NCI-H2029 treated with DMSO at 0.1 percent for 48 hours (cell line): ENCODE measurements at regions not wholly inside any gene's neighbourhood (a gene's known extent, or its start where the extent isn't known, plus 50 kb on each side); places are given as distances from the start of the nearest gene placed in this dataset.

Experiments
- DNase-seq: peaks from one replicate; lab custom pipeline; 2025; lab: John Stamatoyannopoulos, UW

GRCh38 chr16:86806181-86806837, 228.0 kb downstream of the FOXL1 start:
- DNase-seq = no peak

GRCh38 chr16:86806838-86807351, 228.5 kb downstream of the FOXL1 start:
- no peak for DNase-seq

- no peak for DNase-seq
Observed at GRCh38 chr16:86808863-86809444, 230.6 kb downstream of the FOXL1 start.

- DNase-seq = no peak
Observed at GRCh38 chr16:86809458-86809955, 231.2 kb downstream of the FOXL1 start.

GRCh38 chr16:86810062-86810461, 231.7 kb downstream of the FOXL1 start:
- no peak for DNase-seq

GRCh38 chr16:86812363-86812970, 234.1 kb downstream of the FOXL1 start:
- no peak for DNase-seq

GRCh38 chr16:86814256-86814655, 235.9 kb downstream of the FOXL1 start:
- DNase-seq = no peak

- no peak for DNase-seq
Observed at GRCh38 chr16:86816930-86817625, 238.7 kb downstream of the FOXL1 start.

- no peak for DNase-seq
Observed at GRCh38 chr16:86818671-86819532, 240.6 kb downstream of the FOXL1 start.

GRCh38 chr16:86819533-86819892, 241.2 kb downstream of the FOXL1 start:
- DNase-seq = no peak

GRCh38 chr16:86821895-86822294, 243.5 kb downstream of the FOXL1 start:
- no peak for DNase-seq

GRCh38 chr16:86823125-86823524, 244.8 kb downstream of the FOXL1 start:
- no peak for DNase-seq

- DNase-seq = no peak
Observed at GRCh38 chr16:86823888-86824671, 245.7 kb downstream of the FOXL1 start.

GRCh38 chr16:86824751-86825296, 246.5 kb downstream of the FOXL1 start:
- DNase-seq = no peak

GRCh38 chr16:86825631-86826030, 247.3 kb downstream of the FOXL1 start:
- no peak for DNase-seq

- DNase-seq = no peak
Observed at GRCh38 chr16:86826941-86827340, 248.6 kb downstream of the FOXL1 start.

- no peak for DNase-seq
Observed at GRCh38 chr16:86827521-86827920, 249.2 kb downstream of the FOXL1 start.

GRCh38 chr16:86828202-86828601, 249.9 kb downstream of the FOXL1 start:
- DNase-seq = no peak

- no peak for DNase-seq
Observed at GRCh38 chr16:86828653-86829052, 250.3 kb downstream of the FOXL1 start.

GRCh38 chr16:86831366-86831765, 253.0 kb downstream of the FOXL1 start:
- no peak for DNase-seq

- DNase-seq = no peak
Observed at GRCh38 chr16:86833136-86833535, 254.8 kb downstream of the FOXL1 start.
